HCT116 (cell line): ENCODE measurements at regions not wholly inside any gene's neighbourhood (a gene's known extent, or its start where the extent isn't known, plus 50 kb on each side); places are given as distances from the start of the nearest gene placed in this dataset.

ENCODE experiments used
- ATAC-seq: fragments of 200-7000 bp; cut with Tn5 transposase; 2 replicates; pipeline ENCODE4 v1.9.1; 2020; ENCODE audit warnings: mild to moderate bottlenecking, moderate library complexity
- BruUV-seq: library from RNA; stranded (reverse); fragments of 400-500 nt; replicated peaks from 2 replicates; lab custom pipeline; 2021; lab: Mats Ljungman, UMichigan
- CTCF ChIA-PET: fragments of 300-600 bp; sonication (Branson Sonifier 250); formaldehyde crosslinking; loops from one replicate; lab custom pipeline; 2021; ENCODE audit warnings: antibody characterized with exemption; lab: Charles Lee
- POLR2A ChIA-PET: fragments of 300-600, 350-600 bp; sonication (Branson Sonifier 250); formaldehyde crosslinking; loops from one replicate; lab custom pipeline; 2021; ENCODE audit warnings: antibody characterized with exemption; lab: Charles Lee
- RAD21 ChIA-PET, 2 experiments: fragments of 300-600 bp; sonication (Branson Sonifier 250); formaldehyde crosslinking; loops; one replicate each; lab custom pipeline; 2023; ENCODE audit warnings: low total read pairs in 2 of 2; ENCODE audit not compliant: uncharacterized antibody in 2 of 2, unreplicated experiment in 2 of 2, low non-redundant PET in 1 of 2; lab: Charles Lee
- DNase-seq: peaks from one replicate; pipeline ENCODE4 v3.0.0-alpha.2; 2010; ENCODE audit warnings: low read depth, low spot score
- H2AFZ ChIP-seq: fragments of 200-600 bp; shearing (Covaris generic), sonication (generic); 2 replicates; pipeline ENCODE4 v1.6.1; 2017; ENCODE audit warnings: low read depth, mixed run types, mixed read lengths, antibody characterized with exemption, low read length; ENCODE audit not compliant: poor library complexity, severe bottlenecking
- H3K27ac ChIP-seq: 2 replicates; pipeline ENCODE4 v1.5.1; 2012; ENCODE audit warnings: low read depth, low read length
- H3K27me3 ChIP-seq: fragments of 200-600 bp; sonication (generic); 2 replicates; pipeline ENCODE4 v1.6.1; 2016; ENCODE audit warnings: mixed run types, low read length, mixed read lengths; ENCODE audit not compliant: insufficient read depth
- H3K36me3 ChIP-seq, 2 experiments: fragments of 200-500 bp in 1 of 2; fragments of 200-600 bp in 1 of 2; sonication (Bioruptor generic) in 1 of 2; sonication (generic) in 1 of 2; 2 replicates each; pipeline versions ENCODE4 v1.5.1 to v1.6.1; 2014 to 2016; ENCODE audit warnings: low read length in 2 of 2, inconsistent platforms in 1 of 2, mixed read lengths in 1 of 2, mixed run types in 1 of 2; ENCODE audit not compliant: insufficient read depth in 2 of 2, control insufficient read depth in 1 of 2
- H3K4me1 ChIP-seq, 2 experiments: fragments of 200-600 bp in 1 of 2; sonication (generic) in 1 of 2; 2 replicates each; pipeline versions ENCODE4 v1.5.1 to v1.6.1; 2012 to 2017; ENCODE audit warnings: low read length in 2 of 2, inconsistent platforms in 1 of 2, mild to moderate bottlenecking in 1 of 2, mixed read lengths in 1 of 2, mixed run types in 1 of 2, moderate library complexity in 1 of 2; ENCODE audit not compliant: insufficient read depth in 2 of 2, control insufficient read depth in 1 of 2
- H3K4me2 ChIP-seq: fragments of 200-600 bp; sonication (generic); 2 replicates; pipeline ENCODE4 v1.6.1; 2017; ENCODE audit warnings: mixed run types, low read length, mixed read lengths
- H3K4me3 ChIP-seq, 2 experiments: fragments of 200-600 bp in 1 of 2; sonication (generic) in 1 of 2; replicated peaks in 1 of 2; 2 replicates each; pipeline ENCODE4 v1.5.1; 2011 to 2016; ENCODE audit warnings: low read length in 2 of 2, control low read depth in 1 of 2, low read depth in 1 of 2, mild to moderate bottlenecking in 1 of 2, mixed read lengths in 1 of 2, mixed run types in 1 of 2
- H3K79me2 ChIP-seq: fragments of 200-600 bp; sonication (generic); 2 replicates; pipeline ENCODE4 v1.6.1; 2017; ENCODE audit warnings: mild to moderate bottlenecking, mixed run types, low read length, moderate library complexity, mixed read lengths; ENCODE audit not compliant: insufficient read depth
- H3K9ac ChIP-seq: fragments of 200-600 bp; sonication (generic); 2 replicates; pipeline ENCODE4 v1.6.1; 2016; ENCODE audit warnings: low read length, mixed read lengths
- H3K9me2 ChIP-seq: fragments of 200-600 bp; sonication (generic), shearing (Covaris generic); 2 replicates; pipeline ENCODE4 v1.6.1; 2017; ENCODE audit warnings: mixed run types, mild to moderate bottlenecking, moderate library complexity; ENCODE audit not compliant: insufficient read depth
- H3K9me3 ChIP-seq, 2 experiments: fragments of 200-500 bp in 1 of 2; fragments of 200-600 bp in 1 of 2; sonication (Bioruptor generic) in 1 of 2; sonication (generic) in 1 of 2; 2 replicates each; pipeline ENCODE4 v1.6.1; 2014 to 2017; ENCODE audit warnings: low read length in 2 of 2, mixed read lengths in 2 of 2, inconsistent platforms in 1 of 2, low read depth in 1 of 2, mild to moderate bottlenecking in 1 of 2, mixed run types in 1 of 2, moderate library complexity in 1 of 2; ENCODE audit not compliant: control insufficient read depth in 1 of 2, insufficient read depth in 1 of 2
- H4K20me1 ChIP-seq: fragments of 200-600 bp; sonication (generic), shearing (Covaris generic); 2 replicates; pipeline ENCODE4 v1.6.1; 2017; ENCODE audit warnings: mixed run types, mild to moderate bottlenecking, moderate library complexity; ENCODE audit not compliant: insufficient read depth
- CEBPB ChIP-seq: IDR thresholded peaks from 2 replicates; pipeline ENCODE4 v1.6.1; 2012; ENCODE audit warnings: low read depth
- ELF1 ChIP-seq: IDR thresholded peaks from 2 replicates; pipeline ENCODE4 v1.6.1; 2012; ENCODE audit warnings: low read depth, borderline replicate concordance
- EZH2 ChIP-seq: fragments of 200-600 bp; sonication (generic); IDR thresholded peaks from 2 replicates; pipeline ENCODE4 v1.6.1; 2017; ENCODE audit warnings: antibody characterized with exemption, mixed run types
- JUND ChIP-seq: IDR thresholded peaks from 2 replicates; pipeline ENCODE4 v1.6.1; 2012
- POLR2A ChIP-seq: IDR thresholded peaks from 2 replicates; pipeline ENCODE4 v1.7.0; 2011; ENCODE audit warnings: borderline replicate concordance; ENCODE audit not compliant: insufficient read depth, insufficient read length; ENCODE audit errors: extremely low read depth
- POLR2AphosphoS5 ChIP-seq: IDR thresholded peaks from 2 replicates; pipeline ENCODE4 v1.6.1; 2011; ENCODE audit warnings: mild to moderate bottlenecking, low read depth, low read length, moderate library complexity
- RAD21 ChIP-seq: IDR thresholded peaks from 2 replicates; pipeline ENCODE4 v1.6.1; 2012; ENCODE audit warnings: low read depth, mild to moderate bottlenecking
- SRF ChIP-seq: IDR thresholded peaks from 2 replicates; pipeline ENCODE4 v1.6.1; 2012; ENCODE audit warnings: low read depth
- TCF7L2 ChIP-seq: IDR thresholded peaks from 2 replicates; pipeline ENCODE4 v1.7.0; 2011; ENCODE audit warnings: borderline replicate concordance, inconsistent platforms; ENCODE audit not compliant: insufficient read depth, insufficient read length; ENCODE audit errors: extremely low read depth
- ZFX ChIP-seq: fragments of 450-650 bp; IDR thresholded peaks from 2 replicates; pipeline ENCODE4 v1.6.1; 2017
- ZNF274 ChIP-seq: fragments of 200-500 bp; sonication (Bioruptor generic); IDR thresholded peaks from 2 replicates; pipeline ENCODE4 v1.6.1; 2014; ENCODE audit warnings: mild to moderate bottlenecking, low read depth, low read length, inconsistent platforms
- intact Hi-C: fragments of 100-400 bp; cut with micrococcal nuclease; formaldehyde crosslinking; loops from 2 replicates; pipeline ENCODE4 v1.10.0; 2022
- TF ChIP-seq, protein P1 (sequence below): IDR thresholded peaks from 2 replicates; pipeline ENCODE4 v1.6.1; 2012
- TF ChIP-seq, protein P2 (sequence below), 3 experiments: fragments of 200-600 bp in 1 of 3; sonication (generic) in 1 of 3; IDR thresholded peaks in 2 of 3; conservative IDR thresholded peaks in 1 of 3; 2 replicates each; pipeline ENCODE4 v1.5.1; 2012 to 2017; ENCODE audit warnings: low read depth in 2 of 3, low read length in 2 of 3, antibody characterized with exemption in 1 of 3, borderline replicate concordance in 1 of 3, control low read depth in 1 of 3, mild to moderate bottlenecking in 1 of 3, mixed read lengths in 1 of 3, mixed run types in 1 of 3, moderate library complexity in 1 of 3; ENCODE audit not compliant: insufficient read depth in 1 of 3
- TF ChIP-seq, protein P3 (sequence below): IDR thresholded peaks from 2 replicates; pipeline ENCODE4 v1.6.1; 2011; ENCODE audit warnings: mild to moderate bottlenecking, low read length, moderate library complexity; ENCODE audit not compliant: insufficient replicate concordance; ENCODE audit errors: extremely low read depth
- TF ChIP-seq, protein P4 (sequence below): IDR thresholded peaks from 2 replicates; pipeline ENCODE4 v1.6.1; 2012; ENCODE audit warnings: low read depth

DNA sequence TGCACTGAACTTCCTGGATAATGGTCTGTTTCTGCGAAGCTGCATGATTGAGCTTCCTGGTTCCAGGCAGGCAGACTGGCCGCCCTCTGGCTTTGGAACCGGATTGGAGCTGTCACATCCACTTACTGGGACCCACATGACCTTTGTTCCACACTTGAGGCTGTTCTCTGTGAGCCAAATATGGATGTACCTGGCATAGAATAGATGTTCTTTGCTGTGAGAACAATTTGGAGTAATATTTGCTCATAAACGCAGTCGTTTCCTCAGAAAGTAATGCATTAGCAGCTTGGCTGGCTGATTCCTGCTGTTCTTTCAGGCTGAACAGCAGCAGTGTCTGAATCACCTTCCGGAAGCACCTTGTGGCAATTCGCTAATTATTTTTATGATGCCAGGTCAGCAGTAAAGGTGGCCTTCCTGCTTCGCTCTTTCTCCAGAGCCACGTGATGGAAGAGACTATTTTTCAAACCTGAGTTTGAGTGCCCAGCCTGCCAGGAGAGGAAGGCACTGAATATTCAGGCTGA, 78.1 kb upstream of the BOD1L1 start:
- DNase-seq: no peak
- H3K4me3 ChIP-seq: no peak overlapping the region
- no peak for TF ChIP-seq TCF7L2
- TF ChIP-seq, protein P1, sequence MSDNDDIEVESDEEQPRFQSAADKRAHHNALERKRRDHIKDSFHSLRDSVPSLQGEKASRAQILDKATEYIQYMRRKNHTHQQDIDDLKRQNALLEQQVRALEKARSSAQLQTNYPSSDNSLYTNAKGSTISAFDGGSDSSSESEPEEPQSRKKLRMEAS: no peak
- TF ChIP-seq EZH2: no peak
- TF ChIP-seq, protein P2, sequence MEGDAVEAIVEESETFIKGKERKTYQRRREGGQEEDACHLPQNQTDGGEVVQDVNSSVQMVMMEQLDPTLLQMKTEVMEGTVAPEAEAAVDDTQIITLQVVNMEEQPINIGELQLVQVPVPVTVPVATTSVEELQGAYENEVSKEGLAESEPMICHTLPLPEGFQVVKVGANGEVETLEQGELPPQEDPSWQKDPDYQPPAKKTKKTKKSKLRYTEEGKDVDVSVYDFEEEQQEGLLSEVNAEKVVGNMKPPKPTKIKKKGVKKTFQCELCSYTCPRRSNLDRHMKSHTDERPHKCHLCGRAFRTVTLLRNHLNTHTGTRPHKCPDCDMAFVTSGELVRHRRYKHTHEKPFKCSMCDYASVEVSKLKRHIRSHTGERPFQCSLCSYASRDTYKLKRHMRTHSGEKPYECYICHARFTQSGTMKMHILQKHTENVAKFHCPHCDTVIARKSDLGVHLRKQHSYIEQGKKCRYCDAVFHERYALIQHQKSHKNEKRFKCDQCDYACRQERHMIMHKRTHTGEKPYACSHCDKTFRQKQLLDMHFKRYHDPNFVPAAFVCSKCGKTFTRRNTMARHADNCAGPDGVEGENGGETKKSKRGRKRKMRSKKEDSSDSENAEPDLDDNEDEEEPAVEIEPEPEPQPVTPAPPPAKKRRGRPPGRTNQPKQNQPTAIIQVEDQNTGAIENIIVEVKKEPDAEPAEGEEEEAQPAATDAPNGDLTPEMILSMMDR (IDR thresholded peaks at IDR 0.05 in 2 of 3, conservative IDR thresholded peaks at IDR 0.05 in 1 of 3; ENCODE audit: borderline replicate concordance in 1 of 3, insufficient read depth in 1 of 3, low read depth in 2 of 3, low read length in 2 of 3): no peak
- TF ChIP-seq RAD21: no peak
- no peak for TF ChIP-seq SRF
- TF ChIP-seq JUND: no peak
- no peak for TF ChIP-seq ZFX
- no peak for TF ChIP-seq POLR2AphosphoS5
- TF ChIP-seq ZNF274: no peak
- TF ChIP-seq, protein P3, sequence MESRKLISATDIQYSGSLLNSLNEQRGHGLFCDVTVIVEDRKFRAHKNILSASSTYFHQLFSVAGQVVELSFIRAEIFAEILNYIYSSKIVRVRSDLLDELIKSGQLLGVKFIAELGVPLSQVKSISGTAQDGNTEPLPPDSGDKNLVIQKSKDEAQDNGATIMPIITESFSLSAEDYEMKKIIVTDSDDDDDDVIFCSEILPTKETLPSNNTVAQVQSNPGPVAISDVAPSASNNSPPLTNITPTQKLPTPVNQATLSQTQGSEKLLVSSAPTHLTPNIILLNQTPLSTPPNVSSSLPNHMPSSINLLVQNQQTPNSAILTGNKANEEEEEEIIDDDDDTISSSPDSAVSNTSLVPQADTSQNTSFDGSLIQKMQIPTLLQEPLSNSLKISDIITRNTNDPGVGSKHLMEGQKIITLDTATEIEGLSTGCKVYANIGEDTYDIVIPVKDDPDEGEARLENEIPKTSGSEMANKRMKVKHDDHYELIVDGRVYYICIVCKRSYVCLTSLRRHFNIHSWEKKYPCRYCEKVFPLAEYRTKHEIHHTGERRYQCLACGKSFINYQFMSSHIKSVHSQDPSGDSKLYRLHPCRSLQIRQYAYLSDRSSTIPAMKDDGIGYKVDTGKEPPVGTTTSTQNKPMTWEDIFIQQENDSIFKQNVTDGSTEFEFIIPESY: no peak
- TF ChIP-seq, protein P4, sequence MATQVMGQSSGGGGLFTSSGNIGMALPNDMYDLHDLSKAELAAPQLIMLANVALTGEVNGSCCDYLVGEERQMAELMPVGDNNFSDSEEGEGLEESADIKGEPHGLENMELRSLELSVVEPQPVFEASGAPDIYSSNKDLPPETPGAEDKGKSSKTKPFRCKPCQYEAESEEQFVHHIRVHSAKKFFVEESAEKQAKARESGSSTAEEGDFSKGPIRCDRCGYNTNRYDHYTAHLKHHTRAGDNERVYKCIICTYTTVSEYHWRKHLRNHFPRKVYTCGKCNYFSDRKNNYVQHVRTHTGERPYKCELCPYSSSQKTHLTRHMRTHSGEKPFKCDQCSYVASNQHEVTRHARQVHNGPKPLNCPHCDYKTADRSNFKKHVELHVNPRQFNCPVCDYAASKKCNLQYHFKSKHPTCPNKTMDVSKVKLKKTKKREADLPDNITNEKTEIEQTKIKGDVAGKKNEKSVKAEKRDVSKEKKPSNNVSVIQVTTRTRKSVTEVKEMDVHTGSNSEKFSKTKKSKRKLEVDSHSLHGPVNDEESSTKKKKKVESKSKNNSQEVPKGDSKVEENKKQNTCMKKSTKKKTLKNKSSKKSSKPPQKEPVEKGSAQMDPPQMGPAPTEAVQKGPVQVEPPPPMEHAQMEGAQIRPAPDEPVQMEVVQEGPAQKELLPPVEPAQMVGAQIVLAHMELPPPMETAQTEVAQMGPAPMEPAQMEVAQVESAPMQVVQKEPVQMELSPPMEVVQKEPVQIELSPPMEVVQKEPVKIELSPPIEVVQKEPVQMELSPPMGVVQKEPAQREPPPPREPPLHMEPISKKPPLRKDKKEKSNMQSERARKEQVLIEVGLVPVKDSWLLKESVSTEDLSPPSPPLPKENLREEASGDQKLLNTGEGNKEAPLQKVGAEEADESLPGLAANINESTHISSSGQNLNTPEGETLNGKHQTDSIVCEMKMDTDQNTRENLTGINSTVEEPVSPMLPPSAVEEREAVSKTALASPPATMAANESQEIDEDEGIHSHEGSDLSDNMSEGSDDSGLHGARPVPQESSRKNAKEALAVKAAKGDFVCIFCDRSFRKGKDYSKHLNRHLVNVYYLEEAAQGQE: no peak
- TF ChIP-seq POLR2A: no peak
- no peak for TF ChIP-seq CEBPB
- TF ChIP-seq ELF1: no peak
- TF ChIP-seq, all 23 proteins: peak for 0
- H3K9me3 ChIP-seq: no peaks in the 10 kb centered on the region
- ChIA-PET RAD21 (no interaction called here), POLR2A (no interaction called here), CTCF (no interaction called here)
- no peaks in the 10 kb centered on the region for H3K27me3 ChIP-seq
- H2AFZ ChIP-seq: no peak overlapping the region
- no TSS peak for BruUV-seq
- no peaks in the 10 kb centered on the region for H3K36me3 ChIP-seq
- H3K79me2 ChIP-seq: no peaks in the 10 kb centered on the region
- intact Hi-C loops: no loop called here
- no peaks in the 10 kb centered on the region for H3K9me2 ChIP-seq
- no peaks in the 10 kb centered on the region for H4K20me1 ChIP-seq
- no peak overlapping the region for H3K4me2 ChIP-seq
- H3K27ac ChIP-seq: no peak overlapping the region
- no peaks in the 10 kb centered on the region for H3K4me1 ChIP-seq
- ATAC-seq: no peak
- H3K9ac ChIP-seq: no peak overlapping the region
